ENCODE measurements at regions not wholly inside any gene's neighbourhood (a gene's known extent, or its start where the extent isn't known, plus 50 kb on each side); places are given as distances from the start of the nearest gene placed in this dataset.

DNA sequence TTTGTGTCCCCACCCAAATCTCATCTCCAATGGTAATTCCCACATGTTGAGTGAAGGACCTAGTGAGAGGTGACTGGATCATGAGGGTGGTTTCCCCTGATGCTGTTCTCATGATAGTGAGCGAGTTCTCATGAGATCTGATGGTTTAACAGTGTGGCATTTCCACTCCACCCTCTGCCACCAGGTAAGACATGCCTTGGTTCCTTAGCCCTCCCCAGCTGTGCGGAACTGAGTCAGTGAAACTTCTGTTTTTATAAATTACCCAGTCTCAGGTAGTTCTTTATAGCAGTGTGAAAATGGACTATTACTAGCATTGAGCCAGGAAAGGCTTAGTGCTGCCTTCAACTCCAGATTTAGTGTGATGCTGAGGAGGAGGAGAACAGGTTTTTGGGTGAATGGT lies 222.2 kb downstream of the ADRA2A start:
- no peak overlapping the region for H3K4me3 Mint-ChIP-seq (ENCODE audit: low read depth, unreplicated experiment)
- intact Hi-C loops (cut with micrococcal nuclease; ENCODE audit: unreplicated experiment) = no loop called here

GRCh38 chr10:111303887-111304286 lies 227.1 kb downstream of the ADRA2A start:
- Mint-ChIP-seq H3K4me3 (ENCODE audit: low read depth, unreplicated experiment) (no peak overlapping the region), H3K27me3 (ENCODE audit: unreplicated experiment) (peaks cover 15% of the 10 kb centered on the region), H3K9me3 (ENCODE audit: low read depth, unreplicated experiment) (no peaks in the 10 kb centered on the region), H3K27ac (ENCODE audit: unreplicated experiment) (no peak overlapping the region), H3K4me1 (ENCODE audit: low read depth, unreplicated experiment) (no peaks in the 10 kb centered on the region), H3K36me3 (ENCODE audit: insufficient read depth, unreplicated experiment) (no peaks in the 10 kb centered on the region)
- no peak for DNase-seq
- TF ChIP-seq, protein P1, sequence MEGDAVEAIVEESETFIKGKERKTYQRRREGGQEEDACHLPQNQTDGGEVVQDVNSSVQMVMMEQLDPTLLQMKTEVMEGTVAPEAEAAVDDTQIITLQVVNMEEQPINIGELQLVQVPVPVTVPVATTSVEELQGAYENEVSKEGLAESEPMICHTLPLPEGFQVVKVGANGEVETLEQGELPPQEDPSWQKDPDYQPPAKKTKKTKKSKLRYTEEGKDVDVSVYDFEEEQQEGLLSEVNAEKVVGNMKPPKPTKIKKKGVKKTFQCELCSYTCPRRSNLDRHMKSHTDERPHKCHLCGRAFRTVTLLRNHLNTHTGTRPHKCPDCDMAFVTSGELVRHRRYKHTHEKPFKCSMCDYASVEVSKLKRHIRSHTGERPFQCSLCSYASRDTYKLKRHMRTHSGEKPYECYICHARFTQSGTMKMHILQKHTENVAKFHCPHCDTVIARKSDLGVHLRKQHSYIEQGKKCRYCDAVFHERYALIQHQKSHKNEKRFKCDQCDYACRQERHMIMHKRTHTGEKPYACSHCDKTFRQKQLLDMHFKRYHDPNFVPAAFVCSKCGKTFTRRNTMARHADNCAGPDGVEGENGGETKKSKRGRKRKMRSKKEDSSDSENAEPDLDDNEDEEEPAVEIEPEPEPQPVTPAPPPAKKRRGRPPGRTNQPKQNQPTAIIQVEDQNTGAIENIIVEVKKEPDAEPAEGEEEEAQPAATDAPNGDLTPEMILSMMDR (IDR thresholded peaks at IDR 0.05; ENCODE audit: unreplicated experiment) = no peak
- intact Hi-C loops (cut with micrococcal nuclease; ENCODE audit: unreplicated experiment) = no loop called here
- no TSS peak for BruUV-seq (replicated peaks)
- CTCF ChIA-PET = no interaction called here

More for the DNA sequence above, 222.2 kb downstream of the ADRA2A start:
- no peaks in the 10 kb centered on the region for H3K4me1 Mint-ChIP-seq (ENCODE audit: low read depth, unreplicated experiment)
- CTCF ChIA-PET = no interaction called here
- no TSS peak for BruUV-seq (replicated peaks)
- H3K27ac Mint-ChIP-seq (ENCODE audit: unreplicated experiment) = no peak overlapping the region
- H3K27me3 Mint-ChIP-seq (ENCODE audit: unreplicated experiment) = peaks cover 37% of the 10 kb centered on the region
- DNase-seq = no peak
- TF ChIP-seq, protein P1 (IDR thresholded peaks at IDR 0.05; ENCODE audit: unreplicated experiment) = no peak
- no peaks in the 10 kb centered on the region for H3K36me3 Mint-ChIP-seq (ENCODE audit: insufficient read depth, unreplicated experiment)
- no peaks in the 10 kb centered on the region for H3K9me3 Mint-ChIP-seq (ENCODE audit: low read depth, unreplicated experiment)

GRCh38 chr10:111316722-111317212 lies 239.9 kb downstream of the ADRA2A start:
- H3K4me3 Mint-ChIP-seq (ENCODE audit: low read depth, unreplicated experiment) = no peak overlapping the region
- intact Hi-C loops (cut with micrococcal nuclease; ENCODE audit: unreplicated experiment) = no loop called here
- H3K9me3 Mint-ChIP-seq (ENCODE audit: low read depth, unreplicated experiment) = no peaks in the 10 kb centered on the region
- no peaks in the 10 kb centered on the region for H3K4me1 Mint-ChIP-seq (ENCODE audit: low read depth, unreplicated experiment)
- CTCF ChIA-PET = no interaction called here
- H3K27ac Mint-ChIP-seq (ENCODE audit: unreplicated experiment) = no peak overlapping the region
- TF ChIP-seq, protein P1 (IDR thresholded peaks at IDR 0.05; ENCODE audit: unreplicated experiment) = no peak
- H3K27me3 Mint-ChIP-seq (ENCODE audit: unreplicated experiment) = peaks cover 20% of the 10 kb centered on the region
- H3K36me3 Mint-ChIP-seq (ENCODE audit: insufficient read depth, unreplicated experiment) = no peaks in the 10 kb centered on the region
- no peak for DNase-seq
- BruUV-seq (replicated peaks) = no TSS peak

DNA sequence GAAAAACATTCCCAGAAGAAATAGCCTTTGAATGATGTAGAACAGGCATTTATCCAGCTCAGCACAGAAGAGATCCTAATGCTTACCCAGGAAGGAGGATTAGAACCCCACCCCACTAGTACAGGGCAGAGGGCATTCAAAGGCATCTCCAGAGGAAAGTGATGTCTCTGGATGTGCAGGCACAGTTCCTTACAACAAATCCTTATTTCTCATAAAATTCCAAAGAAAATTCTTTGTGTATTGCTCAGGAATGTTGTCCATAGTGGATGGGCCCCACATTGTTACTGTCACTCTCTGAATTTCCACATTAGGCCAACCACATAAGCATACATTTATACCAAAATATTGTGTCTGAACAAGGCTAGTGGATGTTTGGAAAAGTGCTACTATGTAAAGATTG lies 243.0 kb downstream of the ADRA2A start:
- no peak overlapping the region for H3K4me3 Mint-ChIP-seq (ENCODE audit: low read depth, unreplicated experiment)
- no peaks in the 10 kb centered on the region for H3K36me3 Mint-ChIP-seq (ENCODE audit: insufficient read depth, unreplicated experiment)
- no peaks in the 10 kb centered on the region for H3K4me1 Mint-ChIP-seq (ENCODE audit: low read depth, unreplicated experiment)
- no TSS peak for BruUV-seq (replicated peaks)
- TF ChIP-seq, protein P1 (IDR thresholded peaks at IDR 0.05; ENCODE audit: unreplicated experiment) = no peak
- H3K27me3 Mint-ChIP-seq (ENCODE audit: unreplicated experiment) = peaks cover 20% of the 10 kb centered on the region
- DNase-seq = no peak
- H3K9me3 Mint-ChIP-seq (ENCODE audit: low read depth, unreplicated experiment) = no peaks in the 10 kb centered on the region
- CTCF ChIA-PET = no interaction called here
- intact Hi-C loops (cut with micrococcal nuclease; ENCODE audit: unreplicated experiment) = no loop called here
- H3K27ac Mint-ChIP-seq (ENCODE audit: unreplicated experiment) = no peak overlapping the region
